H1 (cell line): ENCODE measurements at regions not wholly inside any gene's neighbourhood (a gene's known extent, or its start where the extent isn't known, plus 50 kb on each side); places are given as distances from the start of the nearest gene placed in this dataset.

Source experiments
- CHD2 ChIP-seq: IDR thresholded peaks from 2 replicates; pipeline ENCODE4 v1.6.1; 2012; ENCODE audit warnings: low read length, improper control_type of control experiment
- MAX ChIP-seq: IDR thresholded peaks from 2 replicates; pipeline ENCODE4 v1.6.1; 2012; ENCODE audit warnings: inconsistent platforms
- TCF12 ChIP-seq: IDR thresholded peaks from 2 replicates; pipeline ENCODE4 v1.6.1; 2011; ENCODE audit warnings: low read depth, mild to moderate bottlenecking, low read length
- TEAD4 ChIP-seq: IDR thresholded peaks from 2 replicates; pipeline ENCODE4 v1.6.1; 2012; ENCODE audit warnings: low read depth, low read length, inconsistent platforms, mixed read lengths

DNA sequence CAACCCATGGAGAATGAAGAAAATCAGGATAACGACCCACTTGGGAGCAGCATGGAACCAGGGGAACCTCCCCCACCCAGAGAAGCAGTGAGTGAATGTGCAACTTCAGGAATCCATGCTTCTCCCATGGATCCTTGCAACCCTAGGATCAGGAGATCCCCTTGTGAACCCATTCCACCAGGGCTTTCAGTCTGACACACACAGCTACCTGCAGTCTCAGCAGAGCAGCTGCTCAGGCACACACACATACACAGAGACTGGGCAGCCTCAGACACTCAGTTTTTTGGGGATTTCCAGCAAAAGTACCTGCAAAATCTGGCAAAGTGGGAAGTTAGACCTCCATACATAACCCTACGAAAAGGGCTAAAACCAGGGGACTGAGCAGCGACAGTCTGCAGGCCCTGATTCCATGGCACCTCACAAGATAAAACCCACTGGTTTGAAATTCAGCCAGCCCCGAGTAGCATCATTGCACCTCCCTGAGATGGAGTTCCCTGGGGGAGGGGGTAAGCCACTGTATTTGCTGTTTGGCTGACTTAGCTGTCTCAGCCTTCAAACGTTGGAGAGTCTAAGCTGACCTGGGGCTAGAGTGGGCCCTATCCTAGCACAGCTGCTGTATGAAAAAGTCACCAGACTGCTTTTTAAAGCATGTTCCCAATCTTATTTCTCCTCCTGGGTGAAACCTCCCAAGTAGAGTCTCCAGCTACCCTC lies 737.5 kb upstream of the NDST4 start (continued):
- TF ChIP-seq MAX (no peak), TCF12 (no peak), TEAD4 (no peak), CHD2 (no peak)
